ENCODE measurements at regions not wholly inside any gene's neighbourhood (a gene's known extent, or its start where the extent isn't known, plus 50 kb on each side); places are given as distances from the start of the nearest gene placed in this dataset.

DNA sequence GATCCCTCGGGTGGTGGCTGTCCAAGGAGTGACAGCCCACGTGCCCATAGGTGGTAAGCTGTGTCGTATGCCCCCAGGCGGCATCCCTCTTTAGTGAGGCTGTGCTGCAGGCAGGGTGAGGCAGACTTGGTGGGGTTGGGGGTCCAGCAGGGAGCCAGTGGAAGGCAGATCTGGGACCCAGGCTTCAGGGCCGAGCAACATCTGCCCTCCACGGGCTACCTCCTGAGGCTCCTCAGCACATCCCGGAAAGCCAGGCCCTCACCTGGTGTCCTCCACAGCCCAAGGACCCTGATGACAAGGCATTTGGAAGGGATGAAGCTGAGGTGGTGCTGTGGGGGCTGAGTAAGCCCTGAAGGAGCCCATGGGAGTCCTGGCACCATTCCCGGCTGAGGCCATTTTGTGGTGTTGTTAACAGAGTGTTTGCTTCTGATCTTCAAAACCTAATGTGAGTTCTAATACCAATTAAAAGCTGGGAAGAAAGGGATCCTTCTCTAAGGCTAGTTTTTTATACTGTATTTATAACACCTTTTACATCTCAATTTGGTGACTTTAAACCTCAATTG is 295.8 kb upstream of the IRX2 start:
- H3F3A ChIP-seq (replicated peaks; ENCODE audit: insufficient read depth) = no peaks in the 10 kb centered on the region
- TF ChIP-seq YY1 (IDR thresholded peaks at IDR 0.05; ENCODE audit: low read depth) (no peak), ELF1 (IDR thresholded peaks at IDR 0.05) (no peak), GATA2 (CRISPR knock-in tag; IDR thresholded peaks at IDR 0.05) (no peak), MXI1 (IDR thresholded peaks at IDR 0.05; ENCODE audit: low read depth, low read length) (no peak), RFX5 (IDR thresholded peaks at IDR 0.05; ENCODE audit: low read length) (no peak), GABPA (IDR thresholded peaks at IDR 0.05; ENCODE audit: low read depth) (no peak)
- TF ChIP-seq, protein P1, sequence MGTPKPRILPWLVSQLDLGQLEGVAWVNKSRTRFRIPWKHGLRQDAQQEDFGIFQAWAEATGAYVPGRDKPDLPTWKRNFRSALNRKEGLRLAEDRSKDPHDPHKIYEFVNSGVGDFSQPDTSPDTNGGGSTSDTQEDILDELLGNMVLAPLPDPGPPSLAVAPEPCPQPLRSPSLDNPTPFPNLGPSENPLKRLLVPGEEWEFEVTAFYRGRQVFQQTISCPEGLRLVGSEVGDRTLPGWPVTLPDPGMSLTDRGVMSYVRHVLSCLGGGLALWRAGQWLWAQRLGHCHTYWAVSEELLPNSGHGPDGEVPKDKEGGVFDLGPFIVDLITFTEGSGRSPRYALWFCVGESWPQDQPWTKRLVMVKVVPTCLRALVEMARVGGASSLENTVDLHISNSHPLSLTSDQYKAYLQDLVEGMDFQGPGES (IDR thresholded peaks at IDR 0.05; ENCODE audit: low read depth, low read length) = no peak
- TF ChIP-seq, protein P2, sequence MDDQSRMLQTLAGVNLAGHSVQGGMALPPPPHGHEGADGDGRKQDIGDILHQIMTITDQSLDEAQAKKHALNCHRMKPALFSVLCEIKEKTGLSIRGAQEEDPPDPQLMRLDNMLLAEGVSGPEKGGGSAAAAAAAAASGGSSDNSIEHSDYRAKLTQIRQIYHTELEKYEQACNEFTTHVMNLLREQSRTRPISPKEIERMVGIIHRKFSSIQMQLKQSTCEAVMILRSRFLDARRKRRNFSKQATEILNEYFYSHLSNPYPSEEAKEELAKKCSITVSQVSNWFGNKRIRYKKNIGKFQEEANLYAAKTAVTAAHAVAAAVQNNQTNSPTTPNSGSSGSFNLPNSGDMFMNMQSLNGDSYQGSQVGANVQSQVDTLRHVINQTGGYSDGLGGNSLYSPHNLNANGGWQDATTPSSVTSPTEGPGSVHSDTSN (IDR thresholded peaks at IDR 0.05) = no peak
- TF ChIP-seq, protein P3, sequence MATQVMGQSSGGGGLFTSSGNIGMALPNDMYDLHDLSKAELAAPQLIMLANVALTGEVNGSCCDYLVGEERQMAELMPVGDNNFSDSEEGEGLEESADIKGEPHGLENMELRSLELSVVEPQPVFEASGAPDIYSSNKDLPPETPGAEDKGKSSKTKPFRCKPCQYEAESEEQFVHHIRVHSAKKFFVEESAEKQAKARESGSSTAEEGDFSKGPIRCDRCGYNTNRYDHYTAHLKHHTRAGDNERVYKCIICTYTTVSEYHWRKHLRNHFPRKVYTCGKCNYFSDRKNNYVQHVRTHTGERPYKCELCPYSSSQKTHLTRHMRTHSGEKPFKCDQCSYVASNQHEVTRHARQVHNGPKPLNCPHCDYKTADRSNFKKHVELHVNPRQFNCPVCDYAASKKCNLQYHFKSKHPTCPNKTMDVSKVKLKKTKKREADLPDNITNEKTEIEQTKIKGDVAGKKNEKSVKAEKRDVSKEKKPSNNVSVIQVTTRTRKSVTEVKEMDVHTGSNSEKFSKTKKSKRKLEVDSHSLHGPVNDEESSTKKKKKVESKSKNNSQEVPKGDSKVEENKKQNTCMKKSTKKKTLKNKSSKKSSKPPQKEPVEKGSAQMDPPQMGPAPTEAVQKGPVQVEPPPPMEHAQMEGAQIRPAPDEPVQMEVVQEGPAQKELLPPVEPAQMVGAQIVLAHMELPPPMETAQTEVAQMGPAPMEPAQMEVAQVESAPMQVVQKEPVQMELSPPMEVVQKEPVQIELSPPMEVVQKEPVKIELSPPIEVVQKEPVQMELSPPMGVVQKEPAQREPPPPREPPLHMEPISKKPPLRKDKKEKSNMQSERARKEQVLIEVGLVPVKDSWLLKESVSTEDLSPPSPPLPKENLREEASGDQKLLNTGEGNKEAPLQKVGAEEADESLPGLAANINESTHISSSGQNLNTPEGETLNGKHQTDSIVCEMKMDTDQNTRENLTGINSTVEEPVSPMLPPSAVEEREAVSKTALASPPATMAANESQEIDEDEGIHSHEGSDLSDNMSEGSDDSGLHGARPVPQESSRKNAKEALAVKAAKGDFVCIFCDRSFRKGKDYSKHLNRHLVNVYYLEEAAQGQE (IDR thresholded peaks at IDR 0.05; ENCODE audit: low read depth, low read length) = no peak
- TF ChIP-seq, protein P4, sequence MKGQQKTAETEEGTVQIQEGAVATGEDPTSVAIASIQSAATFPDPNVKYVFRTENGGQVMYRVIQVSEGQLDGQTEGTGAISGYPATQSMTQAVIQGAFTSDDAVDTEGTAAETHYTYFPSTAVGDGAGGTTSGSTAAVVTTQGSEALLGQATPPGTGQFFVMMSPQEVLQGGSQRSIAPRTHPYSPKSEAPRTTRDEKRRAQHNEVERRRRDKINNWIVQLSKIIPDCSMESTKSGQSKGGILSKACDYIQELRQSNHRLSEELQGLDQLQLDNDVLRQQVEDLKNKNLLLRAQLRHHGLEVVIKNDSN (IDR thresholded peaks at IDR 0.05; ENCODE audit: borderline replicate concordance, low read depth) = no peak
- H3K27ac ChIP-seq (ENCODE audit: low read depth in 2 of 2, low read length in 1 of 2) = no peak overlapping the region
- POLR2A ChIA-PET = no interaction called here
- no peaks in the 10 kb centered on the region for H3K9me3 ChIP-seq
- CTCF ChIA-PET = interaction anchor here (0.6 kb wide), 1 partner anchor 9 kb away, joined by 3 read pairs; no protein-coding TSS in a partner anchor
- no peaks in the 10 kb centered on the region for H3K4me1 ChIP-seq (ENCODE audit: control insufficient read depth in 1 of 2, insufficient read depth in 2 of 2, low read depth in 1 of 2, low read length in 1 of 2)
- no peaks in the 10 kb centered on the region for H3K9me2 ChIP-seq
- H3K27me3 ChIP-seq (ENCODE audit: insufficient read depth) = no peaks in the 10 kb centered on the region
- DNase-seq = no peak
- H3K9ac ChIP-seq = no peak overlapping the region
- no peak overlapping the region for H2AFZ ChIP-seq (ENCODE audit: low read depth)
- H3K79me2 ChIP-seq (ENCODE audit: insufficient read depth) = no peaks in the 10 kb centered on the region
- H3K4me3 ChIP-seq (ENCODE audit: low read depth in 2 of 2, low read length in 1 of 2) = no peak overlapping the region
- no peaks in the 10 kb centered on the region for H3K36me3 ChIP-seq (replicated peaks in 1 of 2; ENCODE audit: control insufficient read depth in 1 of 2, insufficient read depth in 2 of 2, low read length in 1 of 2)
- no peak overlapping the region for H3K4me2 ChIP-seq
- H4K20me1 ChIP-seq (ENCODE audit: insufficient read depth) = no peaks in the 10 kb centered on the region
- WGBS (ENCODE audit: low lambda C conversion rate) = 1% methylated on average over 5 of the region's 8 CpGs

DNA sequence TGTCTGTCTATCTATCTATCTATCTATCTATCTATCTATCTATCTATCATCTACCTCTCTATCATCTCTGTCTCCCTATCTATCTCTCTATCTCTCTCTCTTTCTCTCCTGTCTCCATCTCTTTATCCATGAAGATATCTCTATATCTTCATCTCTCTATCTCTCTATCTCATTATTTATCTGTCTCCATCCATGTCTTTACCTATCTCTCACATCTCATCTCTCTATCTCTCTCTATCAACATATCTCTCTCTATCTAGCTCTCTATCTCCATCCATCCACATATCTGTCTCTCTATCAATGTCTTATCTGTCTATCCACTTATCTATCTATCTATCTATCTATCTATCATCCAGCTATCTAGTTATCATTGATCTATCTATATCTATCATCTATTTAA is 292.1 kb upstream of the IRX2 start:
- Histone ChIP-seq H3K4me3 (ENCODE audit: low read depth in 2 of 2, low read length in 1 of 2) (no peak overlapping the region), H3K36me3 (replicated peaks in 1 of 2; ENCODE audit: control insufficient read depth in 1 of 2, insufficient read depth in 2 of 2, low read length in 1 of 2) (no peaks in the 10 kb centered on the region), H3F3A (replicated peaks; ENCODE audit: insufficient read depth) (no peaks in the 10 kb centered on the region)
- TF ChIP-seq SMC3 (IDR thresholded peaks at IDR 0.05; ENCODE audit: low read depth, low read length) (no peak), CHD2 (IDR thresholded peaks at IDR 0.05; ENCODE audit: low read length, partially characterized antibody) (no peak), NFIC (IDR thresholded peaks at IDR 0.05; ENCODE audit: borderline replicate concordance) (no peak), RXRA (IDR thresholded peaks at IDR 0.05; ENCODE audit: borderline replicate concordance, low read depth) (no peak), TEAD4 (IDR thresholded peaks at IDR 0.05; ENCODE audit: borderline replicate concordance, insufficient read depth) (no peak), FOXM1 (IDR thresholded peaks at IDR 0.05; ENCODE audit: low read depth) (no peak), JUND (IDR thresholded peaks at IDR 0.05) (no peak)
- TF ChIP-seq, protein P5, sequence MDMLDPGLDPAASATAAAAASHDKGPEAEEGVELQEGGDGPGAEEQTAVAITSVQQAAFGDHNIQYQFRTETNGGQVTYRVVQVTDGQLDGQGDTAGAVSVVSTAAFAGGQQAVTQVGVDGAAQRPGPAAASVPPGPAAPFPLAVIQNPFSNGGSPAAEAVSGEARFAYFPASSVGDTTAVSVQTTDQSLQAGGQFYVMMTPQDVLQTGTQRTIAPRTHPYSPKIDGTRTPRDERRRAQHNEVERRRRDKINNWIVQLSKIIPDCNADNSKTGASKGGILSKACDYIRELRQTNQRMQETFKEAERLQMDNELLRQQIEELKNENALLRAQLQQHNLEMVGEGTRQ (IDR thresholded peaks at IDR 0.05; ENCODE audit: borderline replicate concordance, low read depth, low read length) = no peak
- TF ChIP-seq, protein P3 (IDR thresholded peaks at IDR 0.05; ENCODE audit: low read depth, low read length) = no peak

More for the DNA sequence above, 292.1 kb upstream of the IRX2 start:
- no peaks in the 10 kb centered on the region for H3K79me2 ChIP-seq (ENCODE audit: insufficient read depth)
- H3K27ac ChIP-seq (ENCODE audit: low read depth in 2 of 2, low read length in 1 of 2) = no peak overlapping the region
- no peak overlapping the region for H3K9ac ChIP-seq
- H3K4me2 ChIP-seq = no peak overlapping the region
- H2AFZ ChIP-seq (ENCODE audit: low read depth) = no peak overlapping the region
- no peaks in the 10 kb centered on the region for H3K9me2 ChIP-seq
- POLR2A ChIA-PET = no interaction called here
- no peaks in the 10 kb centered on the region for H3K4me1 ChIP-seq (ENCODE audit: control insufficient read depth in 1 of 2, insufficient read depth in 2 of 2, low read depth in 1 of 2, low read length in 1 of 2)
- H4K20me1 ChIP-seq (ENCODE audit: insufficient read depth) = no peaks in the 10 kb centered on the region
- H3K9me3 ChIP-seq = no peaks in the 10 kb centered on the region
- no peak for DNase-seq
- CTCF ChIA-PET = no interaction called here
- H3K27me3 ChIP-seq (ENCODE audit: insufficient read depth) = no peaks in the 10 kb centered on the region
